ENCODE measurements at regions not wholly inside any gene's neighbourhood (a gene's known extent, or its start where the extent isn't known, plus 50 kb on each side); places are given as distances from the start of the nearest gene placed in this dataset.

DNA sequence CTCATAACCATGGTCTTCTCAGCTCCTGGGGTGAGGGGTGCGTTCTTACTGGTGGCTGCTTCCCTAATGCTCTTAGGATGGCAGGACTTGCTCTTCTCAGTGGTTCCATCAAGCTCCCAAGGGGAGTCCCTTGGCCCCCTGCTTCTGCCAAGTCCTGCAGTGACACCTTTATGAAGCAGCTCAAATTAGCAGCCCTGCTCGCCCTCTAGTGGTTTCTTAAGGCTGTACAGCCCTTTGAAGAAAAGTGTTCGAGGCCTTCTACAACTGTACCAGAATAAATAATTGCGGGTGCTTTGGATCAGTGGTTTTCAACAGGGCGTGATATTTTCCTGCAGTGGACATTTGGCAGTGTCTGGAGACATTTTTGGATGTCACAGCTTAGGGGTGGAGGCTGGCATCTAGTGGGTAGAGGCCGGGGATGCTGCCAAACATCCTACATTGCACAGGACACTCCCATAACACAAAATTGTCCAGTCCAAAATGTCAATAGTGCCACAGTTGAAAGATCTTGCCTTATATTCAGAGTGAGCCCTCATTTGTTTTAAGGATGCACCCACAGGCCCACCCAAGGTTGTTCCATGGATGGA, 204.7 kb upstream of the S100G start:
- peak in 1 of 8 donors; percentile 37 for ATAC-seq
- intact Hi-C loops (cut with DNase I), result loop anchor here in 1 of 10 donors (10.0 kb wide), 1 partner anchor 220 kb away; no protein-coding TSS in a partner anchor

DNA sequence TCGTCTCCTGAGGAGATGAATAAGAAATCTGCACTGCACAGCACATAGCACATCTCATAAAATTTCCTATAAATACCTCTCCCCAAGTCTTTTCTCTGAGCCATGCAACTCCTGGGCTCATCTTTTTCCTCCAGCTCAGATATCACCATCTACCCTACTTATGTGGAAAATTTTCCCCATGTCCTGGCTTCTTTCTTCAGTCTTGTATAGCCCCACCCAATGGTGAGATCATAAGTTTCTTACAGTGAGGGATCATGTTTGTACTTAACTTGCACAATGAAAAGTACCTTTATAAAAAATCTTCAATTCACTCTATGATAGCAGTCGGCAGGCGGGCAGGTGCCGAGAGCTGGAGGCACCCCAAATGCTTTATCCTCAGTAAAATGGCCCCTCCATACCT, 198.6 kb upstream of the S100G start:
- peaks cover 0 to 38% (median 0%) of the 10 kb centered on the region in 7 donors for H3K27me3 ChIP-seq
- DNase-seq (no peak), ATAC-seq (no peak)
- TF ChIP-seq, protein P1, sequence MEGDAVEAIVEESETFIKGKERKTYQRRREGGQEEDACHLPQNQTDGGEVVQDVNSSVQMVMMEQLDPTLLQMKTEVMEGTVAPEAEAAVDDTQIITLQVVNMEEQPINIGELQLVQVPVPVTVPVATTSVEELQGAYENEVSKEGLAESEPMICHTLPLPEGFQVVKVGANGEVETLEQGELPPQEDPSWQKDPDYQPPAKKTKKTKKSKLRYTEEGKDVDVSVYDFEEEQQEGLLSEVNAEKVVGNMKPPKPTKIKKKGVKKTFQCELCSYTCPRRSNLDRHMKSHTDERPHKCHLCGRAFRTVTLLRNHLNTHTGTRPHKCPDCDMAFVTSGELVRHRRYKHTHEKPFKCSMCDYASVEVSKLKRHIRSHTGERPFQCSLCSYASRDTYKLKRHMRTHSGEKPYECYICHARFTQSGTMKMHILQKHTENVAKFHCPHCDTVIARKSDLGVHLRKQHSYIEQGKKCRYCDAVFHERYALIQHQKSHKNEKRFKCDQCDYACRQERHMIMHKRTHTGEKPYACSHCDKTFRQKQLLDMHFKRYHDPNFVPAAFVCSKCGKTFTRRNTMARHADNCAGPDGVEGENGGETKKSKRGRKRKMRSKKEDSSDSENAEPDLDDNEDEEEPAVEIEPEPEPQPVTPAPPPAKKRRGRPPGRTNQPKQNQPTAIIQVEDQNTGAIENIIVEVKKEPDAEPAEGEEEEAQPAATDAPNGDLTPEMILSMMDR (IDR thresholded peaks at IDR 0.05), result no peak
- no peaks in the 10 kb centered on the region for H3K4me1 ChIP-seq
- H3K27ac ChIP-seq, result no peak overlapping the region
- WGBS, 2 donors, result 91 to 93% methylated on average over 4 of the region's 4 CpGs
- H3K36me3 ChIP-seq, result no peaks in the 10 kb centered on the region
- no peaks in the 10 kb centered on the region for H3K9me3 ChIP-seq
- no peak overlapping the region for H3K4me3 ChIP-seq
- intact Hi-C loops (cut with DNase I), result no loop called here

More for the DNA sequence above, 204.7 kb upstream of the S100G start:
- DNase-seq, result no peak
- Histone ChIP-seq H3K9me3 (no peaks in the 10 kb centered on the region), H3K36me3 (no peaks in the 10 kb centered on the region), H3K4me1 (no peaks in the 10 kb centered on the region), H3K4me3 (no peak overlapping the region), H3K27ac (no peak overlapping the region), H3K27me3 (peaks cover 0 to 23% (median 0%) of the 10 kb centered on the region in 7 donors)
- TF ChIP-seq, protein P1 (IDR thresholded peaks at IDR 0.05), result peak; percentile 26 to 76 (median 50)
- WGBS, 2 donors, result 45 to 47% methylated on average over 6 of the region's 6 CpGs

DNA sequence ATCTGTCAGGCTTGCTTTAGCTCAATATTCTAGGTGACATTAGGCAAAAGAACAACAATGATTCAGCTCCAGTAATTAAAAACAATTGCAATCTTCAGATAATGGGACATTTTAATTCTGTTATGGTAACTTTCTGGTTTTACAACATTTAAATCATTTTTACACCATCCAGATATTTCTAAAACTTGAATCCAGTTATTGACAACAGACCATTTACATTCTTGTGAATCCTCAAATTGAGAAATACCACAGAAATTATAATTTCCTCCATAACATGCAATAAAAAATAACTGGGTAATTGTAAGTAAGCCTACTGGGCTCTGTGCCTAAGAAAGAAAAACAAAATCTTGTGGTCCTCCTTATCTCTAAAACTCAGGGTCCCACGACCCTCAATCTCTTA, 195.0 kb upstream of the S100G start:
- 52 to 58% methylated on average over 1 of the region's 1 CpG for WGBS, 2 donors
- no peak for DNase-seq
- intact Hi-C loops (cut with DNase I), result no loop called here
- Histone ChIP-seq H3K27me3 (peaks cover 0 to 38% (median 0%) of the 10 kb centered on the region in 7 donors), H3K4me3 (no peak overlapping the region), H3K4me1 (no peaks in the 10 kb centered on the region), H3K27ac (no peak overlapping the region), H3K9me3 (no peaks in the 10 kb centered on the region), H3K36me3 (no peaks in the 10 kb centered on the region)
- ATAC-seq, result no peak
- TF ChIP-seq, protein P1 (IDR thresholded peaks at IDR 0.05), result no peak

DNA sequence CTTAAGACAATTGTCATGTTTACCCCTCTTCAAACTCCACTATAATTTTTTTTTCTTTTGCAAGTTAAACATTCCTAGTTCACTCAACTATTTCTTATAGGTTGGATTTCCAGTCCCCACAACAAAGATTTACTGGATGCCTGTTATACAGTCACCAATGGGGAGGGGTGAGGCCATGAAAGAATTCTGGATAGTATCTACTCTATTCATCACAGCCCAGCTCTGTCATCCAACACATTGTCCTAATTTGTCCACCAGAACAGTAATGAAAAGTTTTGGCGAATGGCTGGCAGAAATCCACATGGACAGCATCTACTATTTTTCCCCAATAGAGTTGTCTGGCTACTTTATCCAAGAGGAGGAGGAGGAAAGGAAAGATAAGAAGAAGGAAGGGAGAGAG, 192.7 kb upstream of the S100G start:
- Histone ChIP-seq H3K9me3 (no peaks in the 10 kb centered on the region), H3K27me3 (peaks cover 0 to 47% (median 0%) of the 10 kb centered on the region in 7 donors), H3K4me1 (no peaks in the 10 kb centered on the region), H3K27ac (no peak overlapping the region), H3K36me3 (no peaks in the 10 kb centered on the region), H3K4me3 (no peak overlapping the region)
- intact Hi-C loops (cut with DNase I), result no loop called here
- DNase-seq, result no peak
- WGBS, 2 donors, result 61 to 82% methylated on average over 1 of the region's 1 CpG
- TF ChIP-seq, protein P1 (IDR thresholded peaks at IDR 0.05), result no peak
- no peak for ATAC-seq
